GM12878 (cell line): ENCODE measurements at regions not wholly inside any gene's neighbourhood (a gene's known extent, or its start where the extent isn't known, plus 50 kb on each side); places are given as distances from the start of the nearest gene placed in this dataset.

Experiments used
- ATAC-seq: fragments of 200-7000 bp; cut with Tn5 transposase; 3 replicates; pipeline ENCODE4 v1.9.1; 2020; ENCODE audit warnings: mild to moderate bottlenecking, moderate library complexity
- BruUV-seq: library from RNA; stranded (reverse); fragments of 400-500 nt; replicated peaks from 2 replicates; lab custom pipeline; 2021; lab: Mats Ljungman, UMichigan
- CTCF ChIA-PET: fragments of 300-600 bp; sonication (Branson Sonifier 250); formaldehyde crosslinking; extraction: SDS; loops from one replicate; lab custom pipeline; 2021; ENCODE audit warnings: inconsistent platforms; lab: Yijun Ruan, JAX
- POLR2A ChIA-PET: fragments of 350-600 bp; formaldehyde crosslinking; extraction: SDS; loops from one replicate; lab custom pipeline; 2021; ENCODE audit warnings: inconsistent platforms; lab: Charles Lee
- RAD21 ChIA-PET: fragments of 300-600 bp; sonication (Branson Sonifier 250); formaldehyde crosslinking; loops from one replicate; lab custom pipeline; 2023; ENCODE audit warnings: antibody characterized with exemption; ENCODE audit not compliant: unreplicated experiment; lab: Charles Lee
- SMC1A ChIA-PET: fragments of 300-600 bp; sonication (Branson Sonifier 250); formaldehyde crosslinking; loops from one replicate; lab custom pipeline; 2023; ENCODE audit not compliant: unreplicated experiment, uncharacterized antibody; lab: Charles Lee
- DNase-seq: peaks from one replicate; pipeline ENCODE4 v3.0.0-alpha.2; 2011; ENCODE audit warnings: low read depth, low spot score
- FAIRE-seq: peaks from 3 replicates; lab custom pipeline; 2011; peaks lifted over from hg19 to GRCh38; lab: Jason Lieb, UNC
- H2AFZ ChIP-seq: 2 replicates; pipeline ENCODE4 v1.6.0; 2011; ENCODE audit warnings: low read depth, low read length, control low read depth; ENCODE audit not compliant: control insufficient read depth
- H3K27ac ChIP-seq: 2 replicates; pipeline ENCODE4 v1.5.1; 2011; ENCODE audit warnings: control low read depth; ENCODE audit not compliant: control insufficient read depth, insufficient read depth
- H3K27me3 ChIP-seq, 2 experiments: replicated peaks in 1 of 2; 2 replicates each; pipeline versions ENCODE4 v1.6.0 to v1.6.1; 2011; ENCODE audit warnings: low read length in 1 of 2; ENCODE audit not compliant: control insufficient read depth in 2 of 2, insufficient read depth in 2 of 2
- H3K36me3 ChIP-seq, 2 experiments: 2 replicates each; pipeline ENCODE4 v1.5.1; 2011; ENCODE audit warnings: low read length in 1 of 2; ENCODE audit not compliant: control insufficient read depth in 2 of 2, insufficient read depth in 2 of 2
- H3K4me1 ChIP-seq: 2 replicates; pipeline ENCODE4 v1.6.1; 2011; ENCODE audit warnings: mild to moderate bottlenecking, low read length, moderate library complexity, mixed read lengths; ENCODE audit not compliant: control insufficient read depth, insufficient read depth
- H3K4me2 ChIP-seq: 2 replicates; pipeline ENCODE4 v1.6.0; 2011; ENCODE audit warnings: control low read depth; ENCODE audit not compliant: control insufficient read depth, insufficient read depth
- H3K4me3 ChIP-seq: fragments of 200-600 bp; sonication (generic); 2 replicates; pipeline ENCODE4 v1.5.1; 2016
- H3K79me2 ChIP-seq: 2 replicates; pipeline ENCODE4 v1.6.0; 2011; ENCODE audit warnings: low read length; ENCODE audit not compliant: control insufficient read depth, insufficient read depth
- H3K9ac ChIP-seq: 2 replicates; pipeline ENCODE4 v1.8.0; 2011; ENCODE audit warnings: low read length, control low read depth, mixed read lengths; ENCODE audit not compliant: control insufficient read depth, insufficient read depth
- H3K9me3 ChIP-seq: replicated peaks from 3 replicates; pipeline ENCODE4 v1.5.1; 2011; ENCODE audit warnings: mild to moderate bottlenecking, low read length; ENCODE audit not compliant: control insufficient read depth, insufficient read depth
- H4K20me1 ChIP-seq: 2 replicates; pipeline ENCODE4 v1.6.0; 2011; ENCODE audit not compliant: control insufficient read depth, insufficient read depth
- BMI1 ChIP-seq: fragments of 450-650 bp; IDR thresholded peaks from 2 replicates; pipeline ENCODE4 v1.6.1; 2016; ENCODE audit warnings: mild to moderate bottlenecking, moderate library complexity, borderline replicate concordance
- FOXM1 ChIP-seq: IDR thresholded peaks from 2 replicates; pipeline ENCODE4 v1.6.1; 2012; ENCODE audit warnings: low read depth, mild to moderate bottlenecking, inconsistent platforms, low read length, moderate library complexity
- LARP7 ChIP-seq: fragments of 450-650 bp; IDR thresholded peaks from 2 replicates; pipeline ENCODE4 v1.6.1; 2017; ENCODE audit warnings: mild to moderate bottlenecking
- NR2C1 ChIP-seq: fragments of 450-650 bp; IDR thresholded peaks from 2 replicates; pipeline ENCODE4 v1.6.1; 2017; ENCODE audit warnings: antibody characterized with exemption, mild to moderate bottlenecking, moderate library complexity
- SIN3A ChIP-seq: IDR thresholded peaks from 2 replicates; pipeline ENCODE4 v1.6.1; 2012; ENCODE audit warnings: low read depth, low read length, improper control_type of control experiment
- SPI1 ChIP-seq: IDR thresholded peaks from 2 replicates; pipeline ENCODE4 v1.6.1; 2011; ENCODE audit warnings: low read depth, mild to moderate bottlenecking, low read length, moderate library complexity, borderline replicate concordance; ENCODE audit not compliant: insufficient read depth
- SREBF1 ChIP-seq: IDR thresholded peaks from 2 replicates; pipeline ENCODE4 v1.6.1; 2012; ENCODE audit warnings: mild to moderate bottlenecking, low read length
- SUPT20H ChIP-seq: IDR thresholded peaks from 2 replicates; pipeline ENCODE4 v1.6.1; 2011; ENCODE audit warnings: low read depth, mild to moderate bottlenecking, low read length, moderate library complexity, borderline replicate concordance; ENCODE audit not compliant: control insufficient read depth
- TAF1 ChIP-seq: IDR thresholded peaks from 2 replicates; pipeline ENCODE4 v1.6.1; 2011; ENCODE audit warnings: mild to moderate bottlenecking, low read depth, low read length, borderline replicate concordance
- TARDBP ChIP-seq: IDR thresholded peaks from 2 replicates; pipeline ENCODE4 v1.6.1; 2016; ENCODE audit warnings: borderline replicate concordance
- WGBS: methylation state at CpG from one replicate; pipeline ENCODE4 v1.1.6; 2016; ENCODE audit warnings: low lambda C conversion rate; ENCODE audit not compliant: insufficient replicate concordance, insufficient coverage; ENCODE audit errors: missing lambda C conversion rate; 5-methylcytosine and 5-hydroxymethylcytosine counted together
- in situ Hi-C: fragments of 300-500 bp; cut with MboI; formaldehyde crosslinking; loops from 9 replicates; pipeline ENCODE4 v1.14.3; 2018; ENCODE audit warnings: mixed read lengths
- intact Hi-C: fragments of 100-400 bp; cut with micrococcal nuclease; formaldehyde crosslinking; loops from one replicate; pipeline ENCODE4 v1.14.2; 2022; ENCODE audit not compliant: unreplicated experiment
- TF ChIP-seq, protein P1 (sequence below): fragments of 150-350 bp; IDR thresholded peaks from 2 replicates; pipeline ENCODE4 v1.6.1; 2016; ENCODE audit warnings: low read depth, low read length

DNA sequence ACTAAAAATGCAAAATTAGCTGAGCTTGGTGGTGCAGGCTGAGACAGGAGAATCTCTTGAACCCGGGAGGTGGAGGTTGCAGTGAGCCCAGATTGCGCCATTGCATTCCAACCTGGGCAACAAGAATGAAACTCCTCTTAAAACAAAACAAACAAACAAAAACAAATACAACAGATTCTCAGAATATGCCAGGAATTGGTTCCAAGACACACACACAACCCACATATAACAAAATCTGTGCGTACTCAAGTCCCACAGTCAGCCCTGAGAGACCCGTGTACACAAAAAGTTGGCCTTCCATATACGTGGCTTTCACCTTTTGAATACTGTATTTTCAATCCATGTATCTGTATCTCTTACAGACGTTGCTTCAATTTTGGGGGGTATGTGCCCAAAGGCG, 98.9 kb upstream of the MARCKS start (continued):
- TF ChIP-seq SUPT20H, result no peak
- no peak for TF ChIP-seq NR2C1
- TF ChIP-seq LARP7, result no peak
- TF ChIP-seq FOXM1, result no peak
- TF ChIP-seq, protein P1, sequence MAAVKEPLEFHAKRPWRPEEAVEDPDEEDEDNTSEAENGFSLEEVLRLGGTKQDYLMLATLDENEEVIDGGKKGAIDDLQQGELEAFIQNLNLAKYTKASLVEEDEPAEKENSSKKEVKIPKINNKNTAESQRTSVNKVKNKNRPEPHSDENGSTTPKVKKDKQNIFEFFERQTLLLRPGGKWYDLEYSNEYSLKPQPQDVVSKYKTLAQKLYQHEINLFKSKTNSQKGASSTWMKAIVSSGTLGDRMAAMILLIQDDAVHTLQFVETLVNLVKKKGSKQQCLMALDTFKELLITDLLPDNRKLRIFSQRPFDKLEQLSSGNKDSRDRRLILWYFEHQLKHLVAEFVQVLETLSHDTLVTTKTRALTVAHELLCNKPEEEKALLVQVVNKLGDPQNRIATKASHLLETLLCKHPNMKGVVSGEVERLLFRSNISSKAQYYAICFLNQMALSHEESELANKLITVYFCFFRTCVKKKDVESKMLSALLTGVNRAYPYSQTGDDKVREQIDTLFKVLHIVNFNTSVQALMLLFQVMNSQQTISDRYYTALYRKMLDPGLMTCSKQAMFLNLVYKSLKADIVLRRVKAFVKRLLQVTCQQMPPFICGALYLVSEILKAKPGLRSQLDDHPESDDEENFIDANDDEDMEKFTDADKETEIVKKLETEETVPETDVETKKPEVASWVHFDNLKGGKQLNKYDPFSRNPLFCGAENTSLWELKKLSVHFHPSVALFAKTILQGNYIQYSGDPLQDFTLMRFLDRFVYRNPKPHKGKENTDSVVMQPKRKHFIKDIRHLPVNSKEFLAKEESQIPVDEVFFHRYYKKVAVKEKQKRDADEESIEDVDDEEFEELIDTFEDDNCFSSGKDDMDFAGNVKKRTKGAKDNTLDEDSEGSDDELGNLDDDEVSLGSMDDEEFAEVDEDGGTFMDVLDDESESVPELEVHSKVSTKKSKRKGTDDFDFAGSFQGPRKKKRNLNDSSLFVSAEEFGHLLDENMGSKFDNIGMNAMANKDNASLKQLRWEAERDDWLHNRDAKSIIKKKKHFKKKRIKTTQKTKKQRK, result no peak
- no peak for TF ChIP-seq TAF1

DNA sequence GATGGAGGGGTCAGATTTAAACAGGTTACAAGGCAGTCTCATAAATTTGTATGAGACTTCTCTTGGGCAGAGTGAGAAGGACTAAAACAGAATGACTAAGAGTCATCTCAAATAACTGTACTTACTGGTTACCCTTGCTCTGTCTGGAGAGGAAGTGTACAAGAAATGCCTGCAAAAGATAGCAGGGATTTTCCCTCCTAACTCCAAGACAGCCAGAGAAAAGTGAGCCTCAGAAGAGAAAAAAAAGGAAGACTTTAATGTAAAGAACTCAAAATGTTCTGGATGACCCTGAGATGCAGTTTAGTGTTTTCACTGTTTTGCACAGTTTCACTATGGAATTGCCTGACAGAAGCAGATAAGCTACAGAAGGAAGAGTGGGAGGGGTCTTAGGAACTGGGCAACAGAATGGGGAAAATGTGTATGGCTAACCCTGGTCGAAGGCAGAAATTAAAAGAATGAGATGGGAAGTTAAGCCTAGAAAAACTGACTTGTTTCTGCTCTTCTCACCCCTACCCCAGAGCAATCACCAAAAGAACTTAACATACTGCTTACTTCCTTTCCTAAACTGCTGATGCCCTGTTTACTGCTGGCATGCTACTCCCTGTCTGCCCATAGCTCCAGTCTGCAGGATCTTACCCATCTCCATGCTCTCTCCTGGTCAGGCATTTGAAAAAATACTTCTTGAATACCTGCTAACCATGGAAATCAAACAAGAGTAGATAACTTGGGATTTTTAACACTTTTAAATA, 98.1 kb upstream of the MARCKS start:
- Histone ChIP-seq H3K9me3 (peaks cover 6% of the 10 kb centered on the region; the same call in 2 of the 3 replicates), H3K79me2 (no peaks in the 10 kb centered on the region), H3K27me3 (no peaks in the 10 kb centered on the region), H3K9ac (no peak overlapping the region), H3K4me2 (0 out of 2 replicates have a peak overlapping the region, but pooled peaks have one; percentile 8), H3K4me1 (peaks cover 39% of the 10 kb centered on the region), H3K27ac (peak overlapping the region; percentile 49; the same call in 1 of the 2 replicates), H2AFZ (peak overlapping the region; percentile 55), H3K4me3 (no peak overlapping the region), H4K20me1 (no peaks in the 10 kb centered on the region), H3K36me3 (no peaks in the 10 kb centered on the region)
- BruUV-seq, result no TSS peak
- no peak for FAIRE-seq
- CTCF ChIA-PET, result no interaction called here
- no peak for DNase-seq
- WGBS, result 42% methylated on average over 1 of the region's 1 CpG
- POLR2A ChIA-PET, result no interaction called here
- in situ Hi-C loops (no loop called here), intact Hi-C loops (loop anchor here (5.0 kb wide), 2 partner anchors 112 to 127 kb away; no protein-coding TSS in a partner anchor)
- peak; percentile 43 for ATAC-seq
- RAD21 ChIA-PET, result no interaction called here
- TF ChIP-seq SIN3A, result no peak
- TF ChIP-seq SPI1, result peak; percentile 23; the same call in 1 of the 2 replicates
- no peak for TF ChIP-seq BMI1
- no peak for TF ChIP-seq SREBF1
- no peak for TF ChIP-seq TARDBP
- SMC1A ChIA-PET, result interaction anchor here (0.6 kb wide), 1 partner anchor 111 kb away, joined by 3 read pairs; no protein-coding TSS in a partner anchor
